WTC11 (cell line): ENCODE measurements at regions not wholly inside any gene's neighbourhood (a gene's known extent, or its start where the extent isn't known, plus 50 kb on each side); places are given as distances from the start of the nearest gene placed in this dataset.

Experiments used
- ATAC-seq: fragments of 200-7000 bp; cut with Tn5 transposase; 2 replicates; pipeline ENCODE4 v1.10.0; 2021; ENCODE audit warnings: mild to moderate bottlenecking, moderate library complexity
- CTCF ChIA-PET: fragments of 300-600 bp; sonication (Branson Sonifier 250); formaldehyde crosslinking; loops from one replicate; lab custom pipeline; 2021; ENCODE audit warnings: antibody characterized with exemption; lab: Charles Lee
- POLR2A ChIA-PET: fragments of 350-600 bp; sonication (Branson Sonifier 250); formaldehyde crosslinking; loops from one replicate; lab custom pipeline; 2021; ENCODE audit warnings: antibody characterized with exemption; lab: Charles Lee
- DNase-seq: peaks from one replicate; pipeline ENCODE4 v3.0.0; 2021; ENCODE audit warnings: low spot score
- H3K27ac Mint-ChIP-seq: 2 replicates; pipeline ENCODE4 v1.8.0; 2021; ENCODE audit warnings: mixed read lengths
- H3K27me3 Mint-ChIP-seq: 2 replicates; pipeline ENCODE4 v1.8.0; 2021; ENCODE audit warnings: low read depth, mild to moderate bottlenecking, moderate library complexity, mixed read lengths
- H3K36me3 Mint-ChIP-seq: 2 replicates; pipeline ENCODE4 v1.8.0; 2021; ENCODE audit warnings: mixed read lengths
- H3K4me1 Mint-ChIP-seq: 2 replicates; pipeline ENCODE4 v1.8.0; 2022; ENCODE audit warnings: mixed read lengths
- H3K4me3 Mint-ChIP-seq: 2 replicates; pipeline ENCODE4 v1.8.0; 2021; ENCODE audit warnings: mild to moderate bottlenecking, moderate library complexity, mixed read lengths
- H3K9me3 Mint-ChIP-seq: 2 replicates; pipeline ENCODE4 v1.8.0; 2021; ENCODE audit warnings: mixed read lengths
- ARID4B ChIP-seq: sonication (generic); formaldehyde crosslinking; IDR thresholded peaks from 2 replicates; pipeline ENCODE4 v1.8.0; 2023; ENCODE audit warnings: missing genetic modification reagents, mild to moderate bottlenecking, borderline replicate concordance
- GTF2I ChIP-seq: fragments of 250-450 bp; sonication (Bioruptor Pico); conservative IDR thresholded peaks from 2 replicates; pipeline ENCODE4 v1.4.0; 2021; ENCODE audit warnings: mild to moderate bottlenecking
- HMGXB4 ChIP-seq: sonication (generic); formaldehyde crosslinking; IDR thresholded peaks from 2 replicates; pipeline ENCODE4 v1.8.1; 2023; ENCODE audit warnings: mild to moderate bottlenecking, moderate library complexity, missing genetic modification reagents
- NR2C2 ChIP-seq: sonication (generic); formaldehyde crosslinking; IDR thresholded peaks from 2 replicates; pipeline ENCODE4 v1.8.0; 2022; ENCODE audit warnings: mild to moderate bottlenecking, missing genetic modification reagents
- NR3C1 ChIP-seq: sonication (generic); formaldehyde crosslinking; conservative IDR thresholded peaks from 2 replicates; pipeline ENCODE4 v1.8.1; 2023; ENCODE audit warnings: low read depth, mild to moderate bottlenecking, missing genetic modification reagents
- OVOL2 ChIP-seq: fragments of 250-450 bp; sonication (Bioruptor Pico); IDR thresholded peaks from 2 replicates; pipeline ENCODE4 v1.9.0; 2021; ENCODE audit warnings: mild to moderate bottlenecking, borderline replicate concordance
- PRRX2 ChIP-seq: fragments of 250-450 bp; sonication (Bioruptor Pico); IDR thresholded peaks from 2 replicates; pipeline ENCODE4 v1.8.0; 2021; ENCODE audit warnings: mild to moderate bottlenecking
- SMAD3 ChIP-seq: sonication (generic); formaldehyde crosslinking; IDR thresholded peaks from 2 replicates; pipeline ENCODE4 v1.8.0; 2022; ENCODE audit warnings: missing genetic modification reagents, mild to moderate bottlenecking, borderline replicate concordance
- ZNF219 ChIP-seq: sonication (generic); formaldehyde crosslinking; IDR thresholded peaks from 2 replicates; pipeline ENCODE4 v1.8.0; 2023; ENCODE audit warnings: missing genetic modification reagents, mild to moderate bottlenecking, borderline replicate concordance
- ZNF263 ChIP-seq: sonication (generic); formaldehyde crosslinking; IDR thresholded peaks from 2 replicates; pipeline ENCODE4 v1.8.1; 2022; ENCODE audit warnings: low read depth, mild to moderate bottlenecking, moderate library complexity, missing genetic modification reagents
- ZNF532 ChIP-seq: fragments of 250-450 bp; sonication (Bioruptor Pico); IDR thresholded peaks from 2 replicates; pipeline ENCODE4 v1.9.0; 2021; ENCODE audit warnings: mild to moderate bottlenecking, borderline replicate concordance
- TF ChIP-seq, protein P1 (sequence below): sonication (generic); formaldehyde crosslinking; IDR thresholded peaks from 2 replicates; pipeline ENCODE4 v1.8.1; 2022; ENCODE audit warnings: low read depth, mild to moderate bottlenecking, moderate library complexity, missing genetic modification reagents, borderline replicate concordance
- TF ChIP-seq, protein P2 (sequence below): sonication (generic); formaldehyde crosslinking; IDR thresholded peaks from 2 replicates; pipeline ENCODE4 v1.8.0; 2022; ENCODE audit warnings: mild to moderate bottlenecking, missing genetic modification reagents
- TF ChIP-seq, protein P3 (sequence below): sonication (generic); formaldehyde crosslinking; conservative IDR thresholded peaks from 2 replicates; pipeline ENCODE4 v1.8.1; 2023; ENCODE audit warnings: mild to moderate bottlenecking, low read depth, missing genetic modification reagents, moderate library complexity
- TF ChIP-seq, protein P4 (sequence below): sonication (generic); formaldehyde crosslinking; IDR thresholded peaks from 2 replicates; pipeline ENCODE4 v1.8.1; 2023; ENCODE audit warnings: mild to moderate bottlenecking, missing genetic modification reagents, moderate library complexity
- TF ChIP-seq, protein P5 (sequence below): sonication (generic); formaldehyde crosslinking; IDR thresholded peaks from 2 replicates; pipeline ENCODE4 v1.8.0; 2022; ENCODE audit warnings: missing genetic modification reagents

GRCh38 chr20:19823971-19824370, 65.9 kb downstream of the RIN2 start (continued):
- TF ChIP-seq ARID4B (CRISPR knock-in tag) (no peak), NR2C2 (CRISPR knock-in tag) (no peak), PRRX2 (CRISPR knock-in tag) (no peak), ZNF263 (CRISPR knock-in tag) (no peak), ZNF532 (CRISPR knock-in tag) (no peak), NR3C1 (CRISPR knock-in tag) (no peak)
- TF ChIP-seq, protein P1, sequence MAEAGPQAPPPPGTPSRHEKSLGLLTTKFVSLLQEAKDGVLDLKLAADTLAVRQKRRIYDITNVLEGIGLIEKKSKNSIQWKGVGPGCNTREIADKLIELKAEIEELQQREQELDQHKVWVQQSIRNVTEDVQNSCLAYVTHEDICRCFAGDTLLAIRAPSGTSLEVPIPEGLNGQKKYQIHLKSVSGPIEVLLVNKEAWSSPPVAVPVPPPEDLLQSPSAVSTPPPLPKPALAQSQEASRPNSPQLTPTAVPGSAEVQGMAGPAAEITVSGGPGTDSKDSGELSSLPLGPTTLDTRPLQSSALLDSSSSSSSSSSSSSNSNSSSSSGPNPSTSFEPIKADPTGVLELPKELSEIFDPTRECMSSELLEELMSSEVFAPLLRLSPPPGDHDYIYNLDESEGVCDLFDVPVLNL (CRISPR knock-in tag), result no peak
- TF ChIP-seq, protein P2, sequence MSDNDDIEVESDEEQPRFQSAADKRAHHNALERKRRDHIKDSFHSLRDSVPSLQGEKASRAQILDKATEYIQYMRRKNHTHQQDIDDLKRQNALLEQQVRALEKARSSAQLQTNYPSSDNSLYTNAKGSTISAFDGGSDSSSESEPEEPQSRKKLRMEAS (CRISPR knock-in tag), result no peak
- TF ChIP-seq, protein P3, sequence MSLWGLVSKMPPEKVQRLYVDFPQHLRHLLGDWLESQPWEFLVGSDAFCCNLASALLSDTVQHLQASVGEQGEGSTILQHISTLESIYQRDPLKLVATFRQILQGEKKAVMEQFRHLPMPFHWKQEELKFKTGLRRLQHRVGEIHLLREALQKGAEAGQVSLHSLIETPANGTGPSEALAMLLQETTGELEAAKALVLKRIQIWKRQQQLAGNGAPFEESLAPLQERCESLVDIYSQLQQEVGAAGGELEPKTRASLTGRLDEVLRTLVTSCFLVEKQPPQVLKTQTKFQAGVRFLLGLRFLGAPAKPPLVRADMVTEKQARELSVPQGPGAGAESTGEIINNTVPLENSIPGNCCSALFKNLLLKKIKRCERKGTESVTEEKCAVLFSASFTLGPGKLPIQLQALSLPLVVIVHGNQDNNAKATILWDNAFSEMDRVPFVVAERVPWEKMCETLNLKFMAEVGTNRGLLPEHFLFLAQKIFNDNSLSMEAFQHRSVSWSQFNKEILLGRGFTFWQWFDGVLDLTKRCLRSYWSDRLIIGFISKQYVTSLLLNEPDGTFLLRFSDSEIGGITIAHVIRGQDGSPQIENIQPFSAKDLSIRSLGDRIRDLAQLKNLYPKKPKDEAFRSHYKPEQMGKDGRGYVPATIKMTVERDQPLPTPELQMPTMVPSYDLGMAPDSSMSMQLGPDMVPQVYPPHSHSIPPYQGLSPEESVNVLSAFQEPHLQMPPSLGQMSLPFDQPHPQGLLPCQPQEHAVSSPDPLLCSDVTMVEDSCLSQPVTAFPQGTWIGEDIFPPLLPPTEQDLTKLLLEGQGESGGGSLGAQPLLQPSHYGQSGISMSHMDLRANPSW (CRISPR knock-in tag), result no peak
- TF ChIP-seq, protein P4, sequence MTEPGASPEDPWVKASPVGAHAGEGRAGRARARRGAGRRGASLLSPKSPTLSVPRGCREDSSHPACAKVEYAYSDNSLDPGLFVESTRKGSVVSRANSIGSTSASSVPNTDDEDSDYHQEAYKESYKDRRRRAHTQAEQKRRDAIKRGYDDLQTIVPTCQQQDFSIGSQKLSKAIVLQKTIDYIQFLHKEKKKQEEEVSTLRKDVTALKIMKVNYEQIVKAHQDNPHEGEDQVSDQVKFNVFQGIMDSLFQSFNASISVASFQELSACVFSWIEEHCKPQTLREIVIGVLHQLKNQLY (CRISPR knock-in tag), result no peak

DNA sequence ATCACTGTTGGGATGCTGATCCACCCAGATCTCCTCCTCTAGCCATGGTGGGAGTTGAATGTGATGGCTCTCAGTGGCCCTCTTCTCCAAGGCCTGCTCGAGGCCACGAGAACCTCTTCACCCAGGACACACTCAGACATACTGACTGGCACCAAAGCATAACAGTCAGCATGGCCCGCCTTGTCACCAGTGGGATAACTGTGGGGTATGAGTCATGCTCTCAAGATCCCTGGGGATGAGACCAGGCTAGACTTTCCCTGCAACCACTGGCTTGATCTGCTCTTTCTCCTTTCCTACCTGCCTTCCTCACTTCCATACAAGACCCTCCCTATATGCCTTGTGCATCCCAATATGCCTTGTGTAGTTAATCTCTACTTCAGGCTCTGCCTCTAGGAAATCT, 66.8 kb downstream of the RIN2 start:
- POLR2A ChIA-PET, result no interaction called here
- Mint-ChIP-seq H3K27ac (no peak overlapping the region), H3K27me3 (no peaks in the 10 kb centered on the region; the same call in 1 of the 2 replicates), H3K4me1 (peaks cover 14% of the 10 kb centered on the region), H3K36me3 (no peaks in the 10 kb centered on the region), H3K9me3 (peaks cover 4% of the 10 kb centered on the region; the same call in 1 of the 2 replicates), H3K4me3 (no peak overlapping the region)
- ATAC-seq, result no peak
- CTCF ChIA-PET, result no interaction called here
- no peak for DNase-seq
- TF ChIP-seq HMGXB4 (CRISPR knock-in tag) (no peak), NR2C2 (CRISPR knock-in tag) (no peak), GTF2I (CRISPR knock-in tag) (no peak), SMAD3 (no peak), ZNF219 (no peak), OVOL2 (CRISPR knock-in tag) (no peak)
- TF ChIP-seq, protein P5, sequence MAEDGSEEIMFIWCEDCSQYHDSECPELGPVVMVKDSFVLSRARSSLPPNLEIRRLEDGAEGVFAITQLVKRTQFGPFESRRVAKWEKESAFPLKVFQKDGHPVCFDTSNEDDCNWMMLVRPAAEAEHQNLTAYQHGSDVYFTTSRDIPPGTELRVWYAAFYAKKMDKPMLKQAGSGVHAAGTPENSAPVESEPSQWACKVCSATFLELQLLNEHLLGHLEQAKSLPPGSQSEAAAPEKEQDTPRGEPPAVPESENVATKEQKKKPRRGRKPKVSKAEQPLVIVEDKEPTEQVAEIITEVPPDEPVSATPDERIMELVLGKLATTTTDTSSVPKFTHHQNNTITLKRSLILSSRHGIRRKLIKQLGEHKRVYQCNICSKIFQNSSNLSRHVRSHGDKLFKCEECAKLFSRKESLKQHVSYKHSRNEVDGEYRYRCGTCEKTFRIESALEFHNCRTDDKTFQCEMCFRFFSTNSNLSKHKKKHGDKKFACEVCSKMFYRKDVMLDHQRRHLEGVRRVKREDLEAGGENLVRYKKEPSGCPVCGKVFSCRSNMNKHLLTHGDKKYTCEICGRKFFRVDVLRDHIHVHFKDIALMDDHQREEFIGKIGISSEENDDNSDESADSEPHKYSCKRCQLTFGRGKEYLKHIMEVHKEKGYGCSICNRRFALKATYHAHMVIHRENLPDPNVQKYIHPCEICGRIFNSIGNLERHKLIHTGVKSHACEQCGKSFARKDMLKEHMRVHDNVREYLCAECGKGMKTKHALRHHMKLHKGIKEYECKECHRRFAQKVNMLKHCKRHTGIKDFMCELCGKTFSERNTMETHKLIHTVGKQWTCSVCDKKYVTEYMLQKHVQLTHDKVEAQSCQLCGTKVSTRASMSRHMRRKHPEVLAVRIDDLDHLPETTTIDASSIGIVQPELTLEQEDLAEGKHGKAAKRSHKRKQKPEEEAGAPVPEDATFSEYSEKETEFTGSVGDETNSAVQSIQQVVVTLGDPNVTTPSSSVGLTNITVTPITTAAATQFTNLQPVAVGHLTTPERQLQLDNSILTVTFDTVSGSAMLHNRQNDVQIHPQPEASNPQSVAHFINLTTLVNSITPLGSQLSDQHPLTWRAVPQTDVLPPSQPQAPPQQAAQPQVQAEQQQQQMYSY (CRISPR knock-in tag), result no peak
